Retinal pigment epithelial cell (primary cell): ENCODE measurements at regions not wholly inside any gene's neighbourhood (a gene's known extent, or its start where the extent isn't known, plus 50 kb on each side); places are given as distances from the start of the nearest gene placed in this dataset.

Experiments used
- DNase-seq: peaks from one replicate; pipeline ENCODE4 v3.0.0-alpha.2; 2010; ENCODE audit warnings: low read depth
- H3K4me3 ChIP-seq: 2 replicates; pipeline ENCODE4 v1.5.1; 2011; ENCODE audit warnings: mild to moderate bottlenecking, low read length, control low read depth, moderate library complexity
- TF ChIP-seq, protein P1 (sequence below): conservative IDR thresholded peaks from 2 replicates; pipeline ENCODE4 v1.5.1; 2011; ENCODE audit warnings: low read depth, low read length, control low read depth, inconsistent platforms

DNA sequence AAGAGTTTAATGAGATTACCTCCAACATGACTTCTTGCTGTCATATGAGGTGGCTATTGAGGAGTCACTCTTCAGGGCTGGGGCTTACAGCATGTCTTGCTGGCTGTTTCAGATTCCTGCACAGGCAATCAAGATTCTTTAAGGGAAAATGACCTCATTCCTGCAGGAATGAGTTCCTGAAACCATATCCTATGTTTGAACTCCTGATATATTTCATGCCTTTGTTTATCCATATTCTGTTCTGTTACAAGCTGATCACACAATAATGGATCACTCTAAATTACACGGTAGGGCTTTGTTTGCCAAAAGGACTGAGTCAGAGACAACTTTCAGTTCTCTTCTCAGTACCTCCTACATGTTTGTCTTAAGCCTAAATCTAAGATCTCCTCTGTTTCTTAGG, 879.8 kb upstream of the PIK3C3 start:
- DNase-seq, result peak; percentile 67
- TF ChIP-seq, protein P1, sequence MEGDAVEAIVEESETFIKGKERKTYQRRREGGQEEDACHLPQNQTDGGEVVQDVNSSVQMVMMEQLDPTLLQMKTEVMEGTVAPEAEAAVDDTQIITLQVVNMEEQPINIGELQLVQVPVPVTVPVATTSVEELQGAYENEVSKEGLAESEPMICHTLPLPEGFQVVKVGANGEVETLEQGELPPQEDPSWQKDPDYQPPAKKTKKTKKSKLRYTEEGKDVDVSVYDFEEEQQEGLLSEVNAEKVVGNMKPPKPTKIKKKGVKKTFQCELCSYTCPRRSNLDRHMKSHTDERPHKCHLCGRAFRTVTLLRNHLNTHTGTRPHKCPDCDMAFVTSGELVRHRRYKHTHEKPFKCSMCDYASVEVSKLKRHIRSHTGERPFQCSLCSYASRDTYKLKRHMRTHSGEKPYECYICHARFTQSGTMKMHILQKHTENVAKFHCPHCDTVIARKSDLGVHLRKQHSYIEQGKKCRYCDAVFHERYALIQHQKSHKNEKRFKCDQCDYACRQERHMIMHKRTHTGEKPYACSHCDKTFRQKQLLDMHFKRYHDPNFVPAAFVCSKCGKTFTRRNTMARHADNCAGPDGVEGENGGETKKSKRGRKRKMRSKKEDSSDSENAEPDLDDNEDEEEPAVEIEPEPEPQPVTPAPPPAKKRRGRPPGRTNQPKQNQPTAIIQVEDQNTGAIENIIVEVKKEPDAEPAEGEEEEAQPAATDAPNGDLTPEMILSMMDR, result no peak
- H3K4me3 ChIP-seq, result no peak overlapping the region

DNA sequence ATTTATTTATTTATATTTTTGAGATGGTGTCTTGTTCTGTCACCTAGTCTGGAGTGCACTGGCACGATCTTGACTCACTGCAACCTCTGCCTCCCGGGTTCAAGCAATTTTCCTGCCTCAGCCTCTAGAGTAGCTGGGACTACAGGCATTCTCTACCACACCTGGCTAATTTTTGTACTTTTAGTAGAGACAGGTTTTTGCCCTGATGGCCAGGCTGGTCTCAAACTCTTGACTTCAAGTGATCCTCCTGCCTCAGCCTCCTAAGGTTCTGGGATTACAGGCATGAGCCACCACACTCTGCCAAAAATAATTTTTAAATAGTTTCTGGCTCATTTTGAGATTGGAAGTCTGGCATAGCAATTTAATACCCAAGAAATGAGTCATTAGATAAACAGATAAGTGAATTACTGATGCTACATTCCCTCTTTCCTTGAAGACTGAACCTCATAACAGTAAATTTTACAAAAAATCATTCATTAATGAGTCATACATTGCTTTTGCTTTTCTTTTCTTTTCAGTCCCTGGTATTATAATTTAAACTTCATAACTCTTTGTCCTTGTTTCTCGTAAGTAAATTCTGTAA, 881.6 kb upstream of the PIK3C3 start:
- DNase-seq, result peak; percentile 51
- TF ChIP-seq, protein P1, result no peak
- H3K4me3 ChIP-seq, result no peak overlapping the region

DNA sequence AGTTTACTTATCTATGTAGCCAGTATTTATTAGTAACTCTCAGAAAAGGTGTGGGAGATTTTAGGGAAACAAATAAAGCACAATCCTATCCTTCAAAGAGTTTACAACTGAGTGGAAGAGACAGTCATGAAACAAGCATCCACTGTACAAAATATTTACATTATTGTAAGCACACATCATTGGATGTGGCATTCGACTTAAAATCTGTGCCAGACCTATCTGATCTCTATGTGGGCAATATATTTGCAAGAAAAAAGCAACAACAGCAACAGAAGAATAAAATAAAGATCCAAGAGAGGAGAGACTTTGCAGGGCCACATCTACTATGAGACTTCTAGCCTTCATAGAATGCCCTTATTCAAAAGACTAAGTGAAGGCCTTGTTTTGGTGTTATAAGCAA, 882.1 kb upstream of the PIK3C3 start:
- TF ChIP-seq, protein P1, result no peak
- no peak for DNase-seq
- H3K4me3 ChIP-seq, result no peak overlapping the region

DNA sequence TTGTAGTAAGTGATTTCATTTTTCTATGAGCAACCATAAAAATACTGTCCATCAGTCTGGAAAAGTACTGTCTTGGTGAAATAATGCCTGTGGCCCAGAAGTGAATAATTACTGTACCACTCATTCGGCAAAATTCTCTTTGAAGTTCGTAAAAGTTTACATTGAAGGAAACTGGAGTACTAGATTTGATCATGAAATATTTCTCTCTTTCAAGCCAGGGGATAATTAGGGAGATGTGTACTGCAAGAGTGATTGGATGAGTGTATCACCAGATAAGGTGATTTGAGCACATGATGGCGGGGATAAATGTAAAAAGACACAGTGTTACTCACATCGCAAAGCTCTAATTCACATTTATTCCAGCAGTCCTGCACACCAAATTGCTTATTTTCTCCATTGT, 883.2 kb upstream of the PIK3C3 start:
- no peak for DNase-seq
- TF ChIP-seq, protein P1, result no peak
- H3K4me3 ChIP-seq, result no peak overlapping the region

DNA sequence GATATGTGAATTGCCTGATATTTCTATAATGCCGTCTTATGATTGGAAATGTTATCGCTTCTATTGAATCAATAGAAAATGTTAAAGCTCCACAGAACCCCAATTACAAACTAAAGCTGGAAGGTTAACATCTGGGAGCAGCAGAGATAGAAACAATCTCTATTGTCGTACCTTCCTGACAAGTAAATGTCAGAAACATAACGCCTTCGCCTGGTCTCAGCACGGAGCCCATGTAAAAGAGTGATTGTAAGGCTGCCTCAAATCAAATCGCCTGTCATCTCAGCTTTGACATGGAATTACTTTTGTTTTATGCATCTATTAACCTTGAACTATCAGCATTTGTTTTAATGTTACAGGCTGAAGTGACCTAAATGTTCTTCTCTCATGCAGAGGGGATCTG, 885.9 kb upstream of the PIK3C3 start:
- DNase-seq, result no peak
- TF ChIP-seq, protein P1, result no peak
- no peak overlapping the region for H3K4me3 ChIP-seq

DNA sequence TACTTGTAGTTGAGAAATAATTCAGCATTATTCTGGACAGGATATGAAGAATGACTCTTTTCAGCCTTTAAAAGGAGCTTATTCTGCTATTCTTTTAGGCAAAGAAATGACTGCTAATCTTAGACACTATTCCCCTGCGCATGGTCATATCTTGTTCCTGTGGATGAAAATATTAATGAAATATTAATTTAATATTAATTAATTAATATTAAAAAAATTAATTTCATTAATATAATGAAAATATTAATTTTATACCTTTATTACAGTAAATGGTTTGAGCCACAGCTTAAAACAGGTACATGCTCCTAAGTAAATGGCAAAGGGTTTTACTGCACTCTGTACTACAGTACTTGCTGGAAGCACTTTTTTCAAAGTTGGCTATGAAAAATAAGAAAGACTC, 890.1 kb upstream of the PIK3C3 start:
- H3K4me3 ChIP-seq, result no peak overlapping the region
- DNase-seq, result no peak
- TF ChIP-seq, protein P1, result no peak

DNA sequence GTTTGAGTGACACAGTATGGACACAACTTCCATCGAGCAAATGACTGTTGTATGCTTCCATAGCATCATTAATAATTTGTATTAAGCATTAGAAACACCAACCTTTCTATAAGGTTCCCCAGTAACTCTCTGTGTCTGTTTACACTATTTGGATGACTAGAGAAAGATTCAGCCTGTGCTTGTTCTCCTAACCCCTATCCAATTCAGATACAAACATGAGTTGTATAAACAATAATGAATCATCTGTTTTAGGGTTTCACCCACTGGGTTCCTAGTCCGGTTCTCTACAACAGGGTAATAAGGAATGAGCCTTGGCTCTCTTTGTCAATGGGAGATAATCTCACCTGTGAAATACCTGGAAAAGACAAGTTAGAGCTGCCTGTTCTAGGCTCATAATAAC, 894.1 kb upstream of the PIK3C3 start:
- no peak overlapping the region for H3K4me3 ChIP-seq
- TF ChIP-seq, protein P1, result no peak
- no peak for DNase-seq
